Fibroblast of lung (primary cell): ENCODE measurements at regions not wholly inside any gene's neighbourhood (a gene's known extent, or its start where the extent isn't known, plus 50 kb on each side); places are given as distances from the start of the nearest gene placed in this dataset.

Experiments used
- EZH2 ChIP-seq: IDR thresholded peaks from 2 replicates; pipeline ENCODE4 v1.5.1; 2012; ENCODE audit warnings: low read length, control low read depth, mild to moderate bottlenecking; ENCODE audit errors: missing control alignments
- TF ChIP-seq, protein P1 (sequence below), 2 donors: IDR thresholded peaks in 1 of 2; conservative IDR thresholded peaks in 1 of 2; 1 replicate in 1 of 2; 2 replicates in 1 of 2; pipeline ENCODE4 v1.5.1; 2011 to 2012; ENCODE audit warnings: low read length in 2 of 2, control low read depth in 1 of 2, inconsistent platforms in 1 of 2, low read depth in 1 of 2, mild to moderate bottlenecking in 1 of 2

DNA sequence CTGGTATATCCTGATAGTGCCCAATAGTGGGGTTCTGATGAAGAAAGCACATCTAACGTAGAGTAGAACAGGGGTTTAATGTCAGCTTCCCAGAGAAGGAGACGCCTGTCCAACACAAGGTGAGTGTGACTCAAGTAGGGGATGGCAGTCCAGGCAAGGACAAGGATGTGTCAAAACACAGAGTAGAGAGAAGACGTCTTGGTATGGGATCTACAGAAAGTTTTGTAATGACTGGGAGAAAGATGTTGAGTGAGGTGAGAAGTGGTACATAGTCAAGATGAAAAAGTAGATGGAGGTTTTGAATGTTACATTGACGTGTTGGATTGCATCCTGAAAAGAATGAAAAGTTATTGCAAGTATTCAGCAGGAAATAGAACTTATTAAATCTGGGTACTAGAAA is 124.4 kb downstream of the TMA16 start:
- no peak for TF ChIP-seq EZH2
- TF ChIP-seq, protein P1, sequence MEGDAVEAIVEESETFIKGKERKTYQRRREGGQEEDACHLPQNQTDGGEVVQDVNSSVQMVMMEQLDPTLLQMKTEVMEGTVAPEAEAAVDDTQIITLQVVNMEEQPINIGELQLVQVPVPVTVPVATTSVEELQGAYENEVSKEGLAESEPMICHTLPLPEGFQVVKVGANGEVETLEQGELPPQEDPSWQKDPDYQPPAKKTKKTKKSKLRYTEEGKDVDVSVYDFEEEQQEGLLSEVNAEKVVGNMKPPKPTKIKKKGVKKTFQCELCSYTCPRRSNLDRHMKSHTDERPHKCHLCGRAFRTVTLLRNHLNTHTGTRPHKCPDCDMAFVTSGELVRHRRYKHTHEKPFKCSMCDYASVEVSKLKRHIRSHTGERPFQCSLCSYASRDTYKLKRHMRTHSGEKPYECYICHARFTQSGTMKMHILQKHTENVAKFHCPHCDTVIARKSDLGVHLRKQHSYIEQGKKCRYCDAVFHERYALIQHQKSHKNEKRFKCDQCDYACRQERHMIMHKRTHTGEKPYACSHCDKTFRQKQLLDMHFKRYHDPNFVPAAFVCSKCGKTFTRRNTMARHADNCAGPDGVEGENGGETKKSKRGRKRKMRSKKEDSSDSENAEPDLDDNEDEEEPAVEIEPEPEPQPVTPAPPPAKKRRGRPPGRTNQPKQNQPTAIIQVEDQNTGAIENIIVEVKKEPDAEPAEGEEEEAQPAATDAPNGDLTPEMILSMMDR (conservative IDR thresholded peaks at IDR 0.05 in 1 of 2, IDR thresholded peaks at IDR 0.05 in 1 of 2; ENCODE audit: low read depth in 1 of 2, low read length in 2 of 2), result no peak
